ENCODE measurements at regions not wholly inside any gene's neighbourhood (a gene's known extent, or its start where the extent isn't known, plus 50 kb on each side); places are given as distances from the start of the nearest gene placed in this dataset.

GRCh38 chr6:91097364-91097763 lies 510.5 kb upstream of the MAP3K7 start:
- no peak overlapping the region for H3K4me3 ChIP-seq (ENCODE audit: extremely low read depth in 1 of 4, insufficient read depth in 2 of 4, low read depth in 3 of 4, low read length in 4 of 4)
- FAIRE-seq: no peak

More at GRCh38 chr6:91097364-91097763, 510.5 kb upstream of the MAP3K7 start:
- Histone ChIP-seq H3K4me1 (replicated peaks in 1 of 4; ENCODE audit: control insufficient read depth in 3 of 4, insufficient read depth in 4 of 4, low read length in 3 of 4) (no peaks in the 10 kb centered on the region), H3K79me1 (ENCODE audit: low read depth, low read length) (no peaks in the 10 kb centered on the region), H3K79me2 (ENCODE audit: control insufficient read depth in 1 of 2, insufficient read depth in 2 of 2, low read length in 2 of 2) (no peaks in the 10 kb centered on the region), H3K27me3 (replicated peaks in 1 of 4; ENCODE audit: control insufficient read depth in 3 of 4, extremely low read depth in 1 of 4, insufficient read depth in 3 of 4, low read length in 3 of 4) (no peaks in the 10 kb centered on the region), H3K4me2 (ENCODE audit: insufficient read depth in 1 of 2, low read depth in 2 of 2, low read length in 2 of 2) (no peak overlapping the region), H3K36me3 (ENCODE audit: control insufficient read depth in 2 of 4, insufficient read depth in 4 of 4, low read length in 3 of 4) (no peaks in the 10 kb centered on the region), H3K9ac (replicated peaks in 1 of 4; ENCODE audit: extremely low read depth in 1 of 4, low read depth in 3 of 4, low read length in 3 of 4) (no peak overlapping the region), H2AK5ac (ENCODE audit: low read depth, low read length) (no peak overlapping the region), H3K23ac (ENCODE audit: insufficient read length) (no peak overlapping the region), H3K18ac (ENCODE audit: extremely low read depth, low read length) (no peak overlapping the region), H2BK15ac (ENCODE audit: low read length) (no peak overlapping the region), H2AFZ (ENCODE audit: low read length) (no peak overlapping the region), H3K4ac (replicated peaks; ENCODE audit: insufficient read length, low read depth, low read length) (no peak overlapping the region), H3K14ac (ENCODE audit: insufficient read length) (no peak overlapping the region), H4K20me1 (replicated peaks in 1 of 2; ENCODE audit: control insufficient read depth in 1 of 2, insufficient read depth in 2 of 2, low read length in 2 of 2) (no peaks in the 10 kb centered on the region), H3K9me3 (ENCODE audit: insufficient read depth in 2 of 2, low read depth in 1 of 2, low read length in 1 of 2) (no peaks in the 10 kb centered on the region), H4K91ac (replicated peaks; ENCODE audit: insufficient read length, low read length) (no peak overlapping the region), H3K27ac (ENCODE audit: low read depth, low read length) (no peak overlapping the region), H3K23me2 (ENCODE audit: low read depth, low read length) (no peaks in the 10 kb centered on the region), H2BK12ac (ENCODE audit: low read depth, low read length) (no peak overlapping the region), H3K56ac (replicated peaks; ENCODE audit: insufficient read length, low read depth, low read length) (no peak overlapping the region), H2BK20ac (ENCODE audit: low read length) (no peak overlapping the region), H2BK120ac (replicated peaks; ENCODE audit: low read depth, low read length) (no peak overlapping the region), H4K5ac (ENCODE audit: insufficient read length, low read depth, low read length) (no peak overlapping the region), H4K8ac (ENCODE audit: extremely low read depth, insufficient read depth, low read length) (no peak overlapping the region), H2BK5ac (ENCODE audit: low read depth, low read length) (no peak overlapping the region)
- 94% methylated on average over 5 of the region's 5 CpGs; no CpG with 5 or more reads in 1 of the 2 experiments for WGBS, 2 experiments (ENCODE audit: extremely low coverage in 1 of 2, insufficient coverage in 1 of 2, insufficient read length in 1 of 2, insufficient replicate concordance in 2 of 2, low coverage in 1 of 2, low lambda C conversion rate in 2 of 2, missing lambda C conversion rate in 1 of 2)
- DNase-seq (ENCODE audit: low read depth in 1 of 2, low spot score in 2 of 2): no peak
- CTCF ChIA-PET (ENCODE audit: partially characterized antibody): interaction anchor here (0.6 to 1.3 kb wide), 2 partner anchors 14 to 16 kb away, joined by 3 to 5 read pairs; no protein-coding TSS in a partner anchor
- TF ChIP-seq CBX8 (IDR thresholded peaks at IDR 0.05; ENCODE audit: borderline replicate concordance, low read depth, low read length) (no peak), ZNF274 (IDR thresholded peaks at IDR 0.05; ENCODE audit: borderline replicate concordance, extremely low read depth, low read length) (no peak), SP4 (IDR thresholded peaks at IDR 0.05; ENCODE audit: low read length) (no peak), TBP (IDR thresholded peaks at IDR 0.05; ENCODE audit: low read depth, low read length) (no peak), POLR2AphosphoS5 (IDR thresholded peaks at IDR 0.05; ENCODE audit: low read depth, low read length) (no peak), NRF1 (IDR thresholded peaks at IDR 0.05; ENCODE audit: low read depth, low read length) (no peak), CREB1 (IDR thresholded peaks at IDR 0.05) (no peak)
- TF ChIP-seq, protein P1, sequence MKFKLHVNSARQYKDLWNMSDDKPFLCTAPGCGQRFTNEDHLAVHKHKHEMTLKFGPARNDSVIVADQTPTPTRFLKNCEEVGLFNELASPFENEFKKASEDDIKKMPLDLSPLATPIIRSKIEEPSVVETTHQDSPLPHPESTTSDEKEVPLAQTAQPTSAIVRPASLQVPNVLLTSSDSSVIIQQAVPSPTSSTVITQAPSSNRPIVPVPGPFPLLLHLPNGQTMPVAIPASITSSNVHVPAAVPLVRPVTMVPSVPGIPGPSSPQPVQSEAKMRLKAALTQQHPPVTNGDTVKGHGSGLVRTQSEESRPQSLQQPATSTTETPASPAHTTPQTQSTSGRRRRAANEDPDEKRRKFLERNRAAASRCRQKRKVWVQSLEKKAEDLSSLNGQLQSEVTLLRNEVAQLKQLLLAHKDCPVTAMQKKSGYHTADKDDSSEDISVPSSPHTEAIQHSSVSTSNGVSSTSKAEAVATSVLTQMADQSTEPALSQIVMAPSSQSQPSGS (IDR thresholded peaks at IDR 0.05; ENCODE audit: low read length): no peak
- POLR2A ChIA-PET (ENCODE audit: partially characterized antibody): no interaction called here

Measured in H1 (cell line).